Occipital lobe (tissue), 1 donor: ENCODE measurements at regions not wholly inside any gene's neighbourhood (a gene's known extent, or its start where the extent isn't known, plus 50 kb on each side); places are given as distances from the start of the nearest gene placed in this dataset.

ENCODE experiments used
- DNase-seq: peaks from one replicate; lab custom pipeline; 2025; lab: John Stamatoyannopoulos, UW

DNA sequence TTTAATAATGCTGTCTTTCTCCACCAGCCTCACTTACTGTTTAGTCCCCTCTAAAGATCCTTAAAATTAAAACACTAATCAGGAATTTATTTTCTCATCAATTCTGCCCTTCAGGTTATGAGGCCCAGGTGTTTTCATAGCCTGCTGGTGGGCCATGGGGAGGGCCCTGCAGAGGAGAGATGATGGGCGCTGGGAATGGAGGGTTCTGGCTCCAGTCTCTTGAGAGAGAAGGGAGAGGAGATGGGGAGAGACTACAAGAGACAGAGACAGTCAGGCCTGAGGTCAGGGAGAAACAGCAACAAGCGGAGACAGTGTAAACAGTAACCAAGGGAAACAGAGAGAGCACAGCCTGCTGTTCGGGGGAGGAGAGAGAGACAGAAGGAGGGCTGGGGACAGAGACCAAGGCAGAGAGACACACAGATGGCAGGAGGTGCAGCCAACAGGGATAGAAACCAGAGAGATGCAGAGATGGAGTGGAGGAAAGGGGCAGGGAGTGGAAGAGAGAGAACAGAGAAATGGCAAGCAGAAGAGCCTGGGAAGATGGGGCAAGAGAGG, 187.3 kb upstream of the SYT13 start:
- no peak for DNase-seq

GRCh38 chr11:45472716-45473317, 186.7 kb upstream of the SYT13 start:
- DNase-seq, result no peak

GRCh38 chr11:45471266-45471665, 185.1 kb upstream of the SYT13 start:
- DNase-seq, result no peak

- DNase-seq, result no peak
Observed at GRCh38 chr11:45470794-45471167, 184.6 kb upstream of the SYT13 start.

DNA sequence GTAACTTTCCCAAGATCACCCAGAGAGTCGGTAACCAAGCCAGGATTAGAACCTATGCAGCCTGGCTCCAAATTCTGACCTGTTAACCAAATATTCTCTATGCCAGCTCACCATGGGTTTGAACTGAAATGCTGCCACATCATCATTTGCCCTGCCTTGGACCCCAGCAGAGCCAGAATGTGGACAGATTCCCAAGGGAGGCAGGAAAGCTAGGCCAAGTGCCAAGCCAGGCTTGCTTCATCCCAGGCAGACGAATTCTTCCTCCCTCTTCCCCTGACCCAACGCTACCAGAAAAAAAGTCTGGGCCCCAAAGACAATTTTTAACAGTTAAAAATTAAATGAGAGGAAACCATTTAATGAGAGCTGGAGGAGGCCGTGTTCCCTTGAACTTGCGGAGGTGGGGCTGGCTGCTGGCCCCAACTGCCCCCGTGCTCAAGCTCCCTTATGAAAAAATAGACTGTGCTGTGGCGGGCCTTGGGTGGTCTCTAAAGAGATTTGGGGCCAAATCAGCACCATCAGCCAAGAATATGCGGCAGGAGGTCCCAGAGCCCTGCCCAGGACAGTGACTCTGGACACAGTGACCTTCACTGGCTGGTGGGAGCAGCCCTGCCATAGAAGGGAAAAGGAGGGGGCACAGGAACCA, 184.1 kb upstream of the SYT13 start:
- DNase-seq, result no peak

- DNase-seq, result no peak
Observed at GRCh38 chr11:45468267-45468856, 182.2 kb upstream of the SYT13 start.

DNA sequence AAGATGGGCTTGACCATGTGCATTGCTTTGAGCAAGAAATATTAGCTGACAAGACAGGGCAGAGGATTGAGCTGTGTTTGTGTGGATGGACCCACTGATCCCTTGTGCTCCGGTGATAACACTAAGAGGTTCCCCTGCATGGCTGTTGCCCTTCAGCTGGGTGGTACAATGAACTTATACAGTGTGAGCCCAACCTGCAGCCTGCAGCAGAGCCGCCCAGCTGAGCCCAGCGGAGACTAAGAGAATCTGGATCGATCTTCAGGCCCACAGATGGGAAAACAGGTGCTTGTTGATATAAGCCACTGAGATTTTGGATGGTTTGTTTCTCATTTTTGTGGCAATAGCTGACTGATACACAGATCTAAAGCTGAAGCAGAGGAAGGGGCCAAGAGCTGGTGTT, 177.4 kb upstream of the SYT13 start:
- no peak for DNase-seq

GRCh38 chr11:45461514-45461913, 175.4 kb upstream of the SYT13 start:
- no peak for DNase-seq

DNA sequence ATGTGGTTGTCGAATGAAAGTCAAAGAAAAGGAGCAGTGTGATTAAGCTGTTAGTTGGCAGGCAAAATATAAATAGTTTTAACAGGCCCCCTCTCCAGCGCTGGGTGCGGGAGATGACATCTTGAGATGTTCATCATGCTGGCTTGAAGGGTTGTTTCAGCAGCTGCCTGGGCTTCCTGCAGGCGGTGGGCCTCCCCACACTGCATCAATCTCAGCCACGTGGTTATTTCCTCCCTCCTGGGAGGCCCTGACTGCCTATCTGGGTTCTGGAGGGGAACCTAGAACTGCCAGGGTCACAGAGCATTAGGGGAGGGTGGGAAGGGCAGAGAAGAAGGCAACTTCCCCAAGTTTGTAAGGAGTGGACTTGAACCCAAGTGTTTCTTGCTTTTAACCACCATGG, 173.3 kb upstream of the SYT13 start:
- DNase-seq, result no peak

DNA sequence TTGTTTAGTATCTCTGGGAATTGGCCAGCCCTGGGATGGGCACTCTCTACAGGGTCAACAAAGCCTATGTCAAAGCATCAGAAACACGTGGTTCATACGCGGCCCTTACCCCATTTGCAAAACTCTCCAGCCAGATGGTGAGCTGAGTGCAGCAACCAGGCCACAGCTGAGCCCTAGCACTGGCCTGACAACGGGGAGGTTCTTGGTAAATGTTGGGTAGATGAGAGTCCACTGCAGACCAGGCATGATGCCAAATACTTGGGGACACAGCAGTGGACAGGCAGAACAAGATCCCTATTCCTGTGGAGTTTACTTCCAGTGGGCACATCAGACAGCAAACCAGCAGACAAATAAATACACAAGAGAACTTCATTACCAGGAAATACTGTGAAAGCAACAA, 172.1 kb upstream of the SYT13 start:
- no peak for DNase-seq

DNA sequence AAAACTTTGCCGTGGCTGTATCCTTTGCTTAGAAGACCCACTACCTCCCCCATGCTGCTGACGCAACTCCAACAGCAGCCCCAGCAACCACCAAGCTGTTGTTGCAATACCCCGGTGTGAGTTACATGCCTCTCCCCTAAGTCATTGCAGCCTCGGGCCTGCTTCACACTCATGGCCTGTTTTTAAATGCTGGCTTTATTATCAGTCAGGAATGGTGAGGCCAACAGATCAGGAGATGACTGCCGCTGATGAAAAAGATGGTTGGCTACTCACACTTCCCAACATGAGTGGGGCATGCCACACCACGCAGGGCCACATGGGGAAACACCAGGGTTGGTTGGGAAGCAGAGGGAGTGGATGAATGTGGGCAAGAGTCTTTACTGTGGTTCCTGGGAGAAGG, 171.5 kb upstream of the SYT13 start:
- no peak for DNase-seq

DNA sequence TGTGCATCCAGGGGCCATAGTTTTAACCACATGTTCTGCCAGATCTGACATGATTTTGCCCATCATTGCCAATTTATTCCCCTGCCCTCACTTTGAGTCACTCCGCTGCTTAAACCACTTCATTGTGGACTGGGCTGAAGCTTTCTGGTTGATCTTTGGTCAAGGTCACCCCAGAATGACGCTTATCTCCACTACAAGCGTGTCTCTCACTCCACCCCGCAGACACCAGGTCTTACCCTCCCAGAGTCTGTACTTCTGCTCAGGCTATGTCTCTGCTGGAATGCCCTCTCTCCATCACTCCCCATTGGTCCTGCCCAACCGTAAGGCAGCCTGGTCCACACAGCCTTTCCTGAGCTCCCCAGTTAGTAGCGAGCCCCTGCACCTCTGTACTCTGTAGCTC, 170.5 kb upstream of the SYT13 start:
- no peak for DNase-seq

- DNase-seq, result peak; percentile 21
Observed at GRCh38 chr11:45455536-45455935, 169.4 kb upstream of the SYT13 start.

- DNase-seq, result no peak
Observed at GRCh38 chr11:45454917-45455401, 168.8 kb upstream of the SYT13 start.

DNA sequence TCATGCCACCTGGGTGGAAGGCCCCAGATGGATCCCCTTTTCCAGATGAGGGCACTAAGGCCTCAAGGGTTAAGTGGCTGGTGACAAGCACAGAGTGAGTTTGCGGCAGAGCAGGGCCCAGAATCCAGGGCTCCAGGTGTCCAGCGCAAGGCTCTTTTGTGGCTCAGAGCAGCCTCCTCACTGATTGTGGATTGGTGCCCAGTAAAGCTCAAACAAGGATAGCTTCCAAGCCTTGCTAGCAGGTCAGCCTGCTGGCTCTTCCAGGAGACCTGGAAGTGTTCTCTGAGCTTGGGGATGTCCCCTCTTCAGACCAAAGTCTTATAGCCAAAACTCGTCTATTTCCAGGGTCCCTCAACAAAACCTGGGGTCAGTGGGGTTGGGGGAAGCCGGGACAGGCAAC, 167.6 kb upstream of the SYT13 start:
- DNase-seq, result no peak

GRCh38 chr11:45451766-45452440, 165.8 kb upstream of the SYT13 start:
- no peak for DNase-seq

DNA sequence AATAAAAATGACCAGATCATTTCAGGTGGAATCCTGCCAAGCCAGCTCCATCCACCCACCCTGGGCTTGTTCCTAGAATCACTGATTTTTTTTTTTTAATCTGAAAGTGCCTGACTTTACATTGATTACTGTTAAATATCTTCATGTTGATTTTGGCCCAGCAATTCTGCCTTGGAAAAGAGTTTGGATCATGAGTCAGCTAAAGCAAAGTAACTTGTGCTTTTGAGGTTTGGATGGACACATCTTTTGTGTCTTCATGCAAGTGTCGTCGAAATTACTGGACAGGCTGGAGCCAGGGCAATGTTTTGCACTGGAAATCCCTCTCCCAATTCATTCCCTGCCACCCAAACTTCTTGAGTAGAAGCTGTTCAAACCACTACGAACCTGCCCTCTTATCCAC, 164.0 kb upstream of the SYT13 start:
- no peak for DNase-seq

DNA sequence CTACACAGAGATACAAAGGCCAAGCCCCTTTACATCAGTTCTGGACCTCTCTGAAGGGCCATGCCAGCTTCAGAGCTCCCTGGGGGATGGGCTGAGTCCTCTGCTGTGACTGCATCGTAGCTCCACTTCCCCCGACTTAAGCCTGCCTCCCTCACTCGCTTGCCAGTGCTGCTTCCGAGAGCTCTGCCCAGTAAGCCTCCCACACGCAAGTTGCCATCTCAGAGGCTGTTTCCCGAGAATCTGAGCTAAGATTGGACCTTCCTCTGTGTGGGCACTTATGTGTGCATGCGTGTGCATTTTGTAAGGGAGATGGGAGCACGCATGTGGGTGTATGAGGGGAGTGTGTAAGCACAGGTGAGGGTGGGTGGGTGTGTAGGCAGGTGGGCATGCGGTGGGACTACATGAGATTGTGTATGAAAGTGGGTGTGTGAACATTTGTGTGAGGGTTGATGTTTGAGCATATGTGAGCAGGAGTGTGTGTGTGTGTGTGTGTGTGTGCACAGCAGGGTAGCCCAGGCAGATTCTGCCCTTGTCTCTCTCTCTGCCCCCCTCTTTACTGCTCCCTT, 163.0 kb upstream of the SYT13 start:
- peak; percentile 75 for DNase-seq

DNA sequence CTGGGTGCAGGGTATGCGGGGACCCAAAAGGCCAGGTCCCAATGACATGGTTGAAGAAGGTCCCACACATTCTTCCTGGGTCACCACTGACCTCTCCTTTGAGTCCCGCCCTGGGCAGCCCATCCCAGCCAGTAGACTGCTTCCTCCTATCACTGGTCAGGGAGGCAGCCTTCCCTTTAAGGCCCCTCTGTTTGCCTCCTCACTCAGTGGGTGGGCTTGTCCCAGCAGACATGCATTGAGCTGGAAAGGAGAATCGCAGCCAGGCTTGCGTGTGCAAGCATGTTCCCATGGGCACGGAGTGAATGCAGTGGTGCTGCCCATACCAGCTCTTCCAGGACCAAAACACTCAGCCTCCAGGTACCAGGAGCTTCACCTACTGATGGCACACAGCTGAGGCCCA, 162.4 kb upstream of the SYT13 start:
- no peak for DNase-seq

- DNase-seq, result no peak
Observed at GRCh38 chr11:45446998-45447397, 160.9 kb upstream of the SYT13 start.

GRCh38 chr11:45446434-45446833, 160.3 kb upstream of the SYT13 start:
- no peak for DNase-seq

DNA sequence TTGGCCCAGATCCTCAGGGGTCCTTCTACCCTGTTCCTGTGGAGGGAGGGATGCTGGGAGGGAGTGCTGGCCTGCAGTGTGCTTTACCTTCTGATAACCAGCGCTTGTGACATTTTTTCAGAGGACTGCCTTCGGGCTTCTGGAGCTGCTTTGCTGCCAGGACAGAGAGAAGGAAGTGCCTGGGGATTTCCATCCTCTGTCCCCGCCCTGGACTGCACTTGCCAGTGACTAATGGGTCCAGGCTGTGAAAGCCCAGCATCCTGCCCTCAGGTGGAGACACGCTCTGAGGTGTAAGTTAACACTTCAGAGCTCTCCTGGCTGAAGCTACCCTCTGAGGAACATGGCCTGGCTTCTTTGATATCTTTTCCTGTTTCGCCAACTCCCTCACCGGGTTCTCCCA, 158.7 kb upstream of the SYT13 start:
- DNase-seq, result no peak
